Limb (tissue), 2 donors: ENCODE measurements at regions not wholly inside any gene's neighbourhood (a gene's known extent, or its start where the extent isn't known, plus 50 kb on each side); places are given as distances from the start of the nearest gene placed in this dataset.

Experiments used
- DNase-seq, 2 donors: peaks; one replicate each; pipeline ENCODE4 v3.0.0-alpha.2; 2016; ENCODE audit errors: extremely low spot score in 2 of 2

DNA sequence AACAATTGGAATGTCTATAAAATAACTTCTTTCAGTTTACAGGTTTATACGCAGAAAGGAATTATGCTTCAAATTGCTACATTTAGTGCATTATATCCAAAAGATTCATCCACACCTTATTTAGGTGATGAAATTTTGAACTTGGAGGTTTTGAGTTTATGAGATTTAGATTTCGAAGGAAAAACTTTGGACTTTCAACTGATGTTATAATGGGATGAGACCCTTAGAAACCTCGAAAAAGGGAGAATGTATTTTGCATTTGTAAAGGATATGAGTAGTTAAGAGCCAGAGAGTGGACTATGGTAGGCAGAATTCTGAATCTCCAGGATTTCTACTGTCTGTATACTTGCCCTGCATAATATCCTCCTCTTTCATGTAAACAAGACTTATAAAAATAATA, 851.6 kb upstream of the MGAT4C start:
- no peak for DNase-seq

DNA sequence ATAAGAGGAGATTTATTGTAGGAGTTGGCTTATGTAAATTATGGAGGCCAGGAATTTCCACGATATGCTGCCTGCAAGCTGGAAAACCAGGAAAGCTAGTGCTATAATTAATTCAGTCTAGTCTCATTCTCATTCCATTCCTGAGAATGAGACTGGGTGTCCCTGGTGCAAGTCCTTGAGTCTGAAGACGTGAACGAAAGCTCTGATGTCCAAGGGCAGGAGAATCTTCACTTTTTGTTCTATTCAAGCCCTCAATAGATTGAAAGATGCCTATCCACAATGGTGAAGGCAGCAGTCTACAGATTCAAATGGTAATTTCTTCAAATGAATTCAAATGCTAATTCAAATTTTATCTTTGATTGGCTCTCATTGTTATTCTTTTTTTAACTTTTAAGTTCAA, 851.1 kb upstream of the MGAT4C start:
- DNase-seq, result no peak

DNA sequence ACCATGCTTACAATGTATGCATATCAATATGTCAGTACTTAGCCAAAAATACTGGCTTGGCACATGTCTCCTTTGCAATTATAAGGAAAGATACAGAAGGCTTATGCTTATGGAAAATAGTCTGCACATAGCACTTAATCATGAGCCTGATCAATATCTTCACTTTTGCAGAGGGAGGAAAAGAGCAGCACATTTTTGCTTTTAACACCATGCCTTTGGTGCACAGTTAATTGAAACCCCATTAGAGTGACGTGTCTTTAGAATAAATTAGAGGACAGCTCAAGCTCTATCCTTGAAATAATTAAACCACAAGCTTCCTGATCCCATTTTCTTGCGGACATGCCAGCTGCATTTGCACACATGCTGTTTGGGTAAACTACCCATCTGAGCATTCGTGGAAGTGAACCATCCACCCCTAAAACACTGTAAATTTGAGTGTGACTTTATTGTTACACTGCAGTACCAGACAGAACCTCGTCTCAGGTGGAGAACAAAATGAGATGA, 839.9 kb upstream of the MGAT4C start:
- no peak for DNase-seq

DNA sequence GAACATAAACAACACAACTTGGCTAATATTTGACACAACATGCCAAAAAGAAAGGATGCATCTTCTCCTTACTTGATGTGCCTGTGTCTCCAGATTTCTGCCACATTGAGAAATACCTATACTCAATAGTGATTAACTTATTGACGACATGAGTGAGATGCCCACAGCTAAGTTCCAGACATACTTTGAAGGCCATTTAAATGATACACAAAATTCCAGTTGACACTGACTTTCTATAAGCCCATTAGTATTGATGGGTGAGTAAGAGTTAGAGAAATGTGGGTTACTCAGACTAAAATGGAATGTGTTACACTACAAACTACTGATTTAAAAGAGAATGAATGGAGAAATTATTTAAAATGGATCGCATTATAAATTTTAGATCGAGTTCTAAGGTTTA, 838.2 kb upstream of the MGAT4C start:
- DNase-seq, result no peak

DNA sequence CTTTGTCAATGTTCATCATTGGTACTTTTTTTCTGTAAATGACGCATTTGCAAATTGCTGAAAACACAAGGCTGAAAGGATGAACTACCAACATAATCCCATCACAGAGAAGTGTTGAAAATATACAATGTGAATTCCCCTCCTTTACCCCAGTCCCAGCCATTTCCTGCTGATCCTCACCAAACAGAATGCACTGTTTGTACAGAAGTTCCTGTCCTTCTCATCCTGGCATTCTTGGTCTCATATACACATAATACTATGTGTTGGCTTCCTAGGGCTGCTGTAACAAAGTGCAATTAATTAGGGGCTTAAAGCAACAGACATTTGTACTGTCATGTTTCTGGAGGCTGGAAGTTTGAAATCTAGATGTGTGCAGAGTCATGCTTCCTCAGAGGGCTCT, 836.2 kb upstream of the MGAT4C start:
- DNase-seq, result no peak

DNA sequence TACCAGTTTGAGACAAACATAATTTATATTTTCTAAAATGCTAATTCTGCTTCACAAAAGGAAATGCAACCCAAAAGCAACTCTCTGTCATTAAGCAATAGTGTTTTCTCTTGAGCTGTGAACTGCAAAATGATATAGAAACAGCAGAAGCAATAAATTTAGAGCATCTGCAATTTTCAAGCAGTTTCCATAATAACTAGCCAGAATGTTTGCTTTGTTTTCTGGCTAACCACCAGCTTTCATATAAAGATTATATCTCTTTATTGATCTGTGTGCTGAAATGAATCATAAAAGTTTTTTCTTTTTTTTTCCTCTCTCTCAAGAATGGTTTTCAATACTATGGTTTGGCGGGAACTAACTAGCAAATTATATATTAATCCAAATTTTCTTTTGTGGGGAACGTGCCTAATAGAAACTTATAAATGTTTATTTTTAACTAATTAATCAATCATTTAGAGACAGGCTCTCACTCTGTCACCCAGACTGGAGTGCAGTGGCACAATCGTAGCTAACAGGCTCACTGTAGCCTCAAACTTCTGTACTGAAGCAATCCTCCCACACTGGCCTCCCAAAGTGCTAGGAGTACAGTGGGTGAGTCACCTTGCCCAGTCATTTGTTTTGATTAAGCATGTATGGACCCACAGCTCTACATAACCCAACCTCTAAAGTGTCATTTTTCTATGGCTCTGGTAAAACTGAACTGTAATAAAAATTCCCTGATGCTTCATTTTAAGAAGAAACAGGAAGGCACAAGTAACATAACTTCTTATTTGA, 830.1 kb upstream of the MGAT4C start:
- no peak for DNase-seq

DNA sequence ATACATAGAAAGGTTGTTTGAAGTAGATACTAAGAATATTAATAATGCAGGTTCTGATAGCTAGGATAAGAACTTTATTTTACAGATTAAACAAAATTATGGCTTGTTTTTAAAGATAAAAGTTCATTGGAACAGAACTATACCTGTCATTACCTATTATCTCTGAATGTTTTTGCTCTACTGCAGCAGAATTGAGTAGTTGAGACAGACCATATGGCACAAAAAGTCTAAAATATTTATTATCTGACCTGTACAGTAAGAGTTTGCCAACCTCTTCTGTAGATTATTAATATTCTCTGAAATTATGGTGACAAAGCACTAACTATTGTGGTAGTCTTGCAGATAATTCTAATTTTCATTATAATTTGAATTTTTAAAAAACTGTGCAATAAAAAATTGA, 829.1 kb upstream of the MGAT4C start:
- no peak for DNase-seq

DNA sequence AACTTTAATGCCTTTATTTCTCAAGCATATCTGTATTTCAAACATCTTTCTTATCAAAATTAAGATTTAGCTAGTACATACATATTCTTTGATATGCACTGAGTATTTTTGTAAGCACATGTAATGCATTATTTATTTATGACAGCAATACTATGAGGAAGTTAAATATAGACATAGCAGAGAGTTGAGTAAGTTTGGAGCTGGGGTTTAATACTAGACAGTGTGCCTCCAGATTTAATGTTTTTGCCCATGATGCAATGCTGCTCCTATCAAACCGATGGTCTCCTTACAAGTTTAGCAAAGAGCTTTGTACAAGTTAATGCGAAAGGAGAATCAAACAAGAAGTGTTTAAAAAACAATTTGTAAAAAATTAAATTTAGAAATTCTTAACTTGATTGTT, 826.6 kb upstream of the MGAT4C start:
- DNase-seq, result no peak

DNA sequence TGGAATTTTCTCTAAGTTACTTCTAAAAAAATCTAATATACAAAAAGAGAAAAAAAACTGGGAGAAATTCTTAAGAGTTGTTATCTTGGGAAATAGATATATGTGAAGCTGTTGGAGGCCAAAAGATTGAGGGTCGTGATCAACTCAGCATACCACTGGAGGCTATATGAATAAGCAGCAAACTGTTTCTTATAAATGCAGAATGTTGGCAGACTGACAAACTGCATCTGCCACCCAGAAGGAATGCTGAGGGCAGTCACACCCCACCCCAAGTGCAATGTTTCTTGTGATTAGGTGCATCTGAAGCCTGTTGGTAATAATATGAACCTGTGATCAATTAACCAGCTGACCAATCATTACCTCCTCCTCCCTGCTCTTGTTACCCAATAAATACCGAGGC, 818.6 kb upstream of the MGAT4C start:
- DNase-seq, result no peak

DNA sequence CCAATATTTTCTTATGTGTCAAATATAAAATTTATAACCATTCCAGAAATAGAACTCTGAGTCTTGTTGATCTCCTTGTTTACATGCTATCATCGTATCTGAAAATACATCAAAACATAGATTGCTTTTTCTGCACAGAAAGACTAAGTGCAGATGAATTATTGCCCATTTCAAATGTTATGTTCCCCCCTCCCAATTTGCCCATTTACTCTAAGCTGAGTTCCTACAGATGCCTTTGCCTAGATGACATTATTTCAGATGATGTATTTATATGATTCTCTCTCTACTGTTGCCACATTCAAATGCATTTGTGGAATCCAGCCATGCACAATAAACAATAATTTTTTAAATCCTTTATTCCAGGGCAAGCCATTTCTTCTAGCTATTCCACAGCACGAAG, 810.1 kb upstream of the MGAT4C start:
- DNase-seq, result no peak

DNA sequence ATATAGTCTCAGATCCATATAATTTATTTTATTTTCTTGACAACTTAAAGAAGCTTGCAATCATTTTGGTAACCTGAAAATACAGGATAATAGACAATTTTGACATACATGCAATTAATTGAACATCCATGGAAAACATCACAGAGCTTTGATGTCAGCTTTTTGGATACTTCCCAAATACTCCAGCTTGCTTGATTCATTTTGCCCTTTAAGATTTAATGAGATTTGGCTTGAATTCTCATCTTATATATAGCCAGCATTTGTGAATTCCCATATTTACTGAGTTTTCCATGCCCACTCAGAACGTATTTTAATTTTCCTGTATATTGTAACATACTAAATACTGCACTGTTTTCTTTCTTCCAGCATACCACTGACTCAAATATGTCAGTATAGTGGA, 803.0 kb upstream of the MGAT4C start:
- no peak for DNase-seq

DNA sequence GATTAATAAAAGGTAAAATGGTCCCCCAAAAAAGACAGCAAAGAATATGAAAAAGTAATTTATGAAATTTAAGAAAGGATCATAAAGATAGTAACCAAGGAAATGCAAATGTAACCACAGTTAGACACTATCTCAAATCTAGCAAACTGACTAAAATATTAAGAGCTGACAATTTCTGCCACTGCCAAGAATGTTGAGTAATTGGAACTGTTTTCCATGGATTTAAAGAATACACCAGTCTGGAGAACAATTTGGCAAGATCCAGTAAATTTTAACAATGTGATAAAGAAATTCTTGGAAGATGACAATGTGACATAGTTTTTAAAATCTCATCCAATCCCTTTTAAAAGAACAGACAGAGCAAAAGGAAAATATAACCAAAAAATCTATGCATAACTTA, 798.0 kb upstream of the MGAT4C start:
- DNase-seq, result peak in 1 of 2 donors; percentile 2

DNA sequence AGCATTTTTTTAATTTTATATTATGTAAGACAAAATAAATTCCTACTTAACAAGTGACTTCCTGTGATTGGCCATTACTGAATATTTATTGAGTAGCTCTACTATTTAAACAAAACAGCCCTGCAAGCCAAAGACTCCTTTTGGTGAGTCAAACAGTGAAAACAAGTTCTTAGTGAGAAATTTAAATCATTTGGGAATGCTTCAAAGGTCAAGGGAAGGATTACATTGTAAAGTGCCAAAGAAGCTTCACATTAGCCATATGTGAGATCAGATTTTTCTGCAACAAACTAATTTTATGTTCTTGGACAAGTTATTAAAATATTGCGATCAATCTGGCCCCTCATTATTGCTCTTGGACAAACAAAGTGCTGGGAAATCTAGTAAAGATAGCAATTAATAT, 795.4 kb upstream of the MGAT4C start:
- no peak for DNase-seq

DNA sequence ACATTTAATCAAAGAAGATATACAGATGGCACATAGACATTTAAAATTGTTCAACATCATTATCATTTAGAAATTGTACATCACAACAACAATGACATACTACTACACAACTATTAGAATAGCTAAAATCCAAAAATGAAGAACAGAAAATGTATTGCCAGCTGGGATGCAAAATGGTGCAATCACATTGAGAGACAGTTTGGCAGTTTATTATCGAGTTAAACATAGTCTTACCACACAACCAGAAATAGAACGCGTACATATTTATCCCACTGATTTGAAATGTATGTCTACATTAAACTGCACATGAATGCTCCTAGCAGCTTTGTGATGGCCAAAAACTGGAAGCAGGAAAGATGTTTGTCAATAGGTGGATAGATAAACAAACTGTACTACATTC, 791.5 kb upstream of the MGAT4C start:
- no peak for DNase-seq

DNA sequence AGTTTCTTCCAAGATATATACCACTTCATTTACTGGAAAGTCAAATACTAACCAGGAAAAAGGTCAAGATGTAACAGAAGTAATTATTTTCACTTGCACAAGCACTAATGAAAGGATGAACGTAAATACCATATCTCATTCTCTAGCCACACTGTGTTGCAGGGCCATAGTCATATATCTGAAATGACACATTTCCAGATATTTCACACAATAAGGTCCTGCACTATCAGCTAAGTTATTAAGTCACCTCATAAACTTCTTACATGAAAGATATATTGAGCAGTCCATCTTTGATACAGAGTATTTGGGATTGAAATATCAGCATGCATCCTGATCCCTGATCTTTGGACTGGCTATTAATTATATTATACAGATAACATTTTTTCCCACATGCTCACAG, 783.3 kb upstream of the MGAT4C start:
- DNase-seq, result no peak

DNA sequence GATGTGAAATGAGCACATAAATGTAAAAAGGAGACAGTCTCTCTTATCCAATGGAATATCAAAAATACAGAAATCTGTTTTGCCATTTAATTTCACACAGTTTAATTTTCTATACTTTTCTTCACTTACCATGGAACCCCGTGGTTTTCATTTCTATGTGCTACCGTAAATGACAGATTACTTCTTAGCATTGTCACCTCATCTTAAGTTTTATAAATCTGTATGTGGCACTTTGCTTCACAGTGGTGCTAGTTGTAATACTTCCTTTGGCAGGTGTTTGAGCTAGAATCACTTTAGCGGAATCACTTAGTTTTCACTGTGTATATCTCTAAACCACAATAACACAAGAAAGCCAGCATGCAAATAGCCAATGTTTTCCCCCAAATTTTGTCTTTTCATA, 781.9 kb upstream of the MGAT4C start:
- no peak for DNase-seq

DNA sequence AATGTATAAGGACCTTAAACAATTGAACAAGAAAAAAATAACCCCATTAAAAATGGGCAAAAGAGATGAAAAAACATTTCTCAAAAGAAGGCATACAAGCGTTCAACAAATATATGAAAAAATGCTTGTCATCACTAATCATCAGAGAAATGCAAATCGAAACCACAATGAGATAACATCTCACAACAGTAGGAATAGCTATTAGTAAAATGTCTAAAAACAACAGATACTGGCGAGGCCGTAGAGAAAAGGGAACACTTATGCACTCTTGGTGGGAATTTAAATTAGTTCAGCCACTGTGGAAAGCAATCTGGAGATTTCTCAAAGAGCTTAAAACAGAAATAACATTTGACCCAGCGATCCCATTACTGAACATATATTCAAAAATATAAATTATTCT, 769.8 kb upstream of the MGAT4C start:
- DNase-seq, result no peak

DNA sequence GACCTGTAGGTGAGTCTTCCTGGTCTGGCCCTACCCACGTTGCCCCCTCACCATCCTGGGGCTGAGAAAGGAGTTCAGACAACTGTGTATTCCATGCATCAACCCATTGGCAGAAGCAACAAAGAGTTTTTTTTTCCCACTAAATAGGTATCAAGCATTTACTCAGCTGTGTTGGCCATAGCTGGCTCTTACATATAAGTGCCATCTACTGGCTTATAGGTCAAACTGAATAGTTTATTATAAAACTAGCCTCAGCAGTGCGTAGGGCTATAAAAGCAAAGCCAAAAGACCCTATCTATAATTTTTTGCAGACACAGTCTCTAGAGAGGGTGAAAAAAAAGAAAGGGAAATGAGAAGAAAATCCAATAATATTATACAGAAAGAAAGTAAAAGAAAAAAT, 765.2 kb upstream of the MGAT4C start:
- DNase-seq, result no peak

DNA sequence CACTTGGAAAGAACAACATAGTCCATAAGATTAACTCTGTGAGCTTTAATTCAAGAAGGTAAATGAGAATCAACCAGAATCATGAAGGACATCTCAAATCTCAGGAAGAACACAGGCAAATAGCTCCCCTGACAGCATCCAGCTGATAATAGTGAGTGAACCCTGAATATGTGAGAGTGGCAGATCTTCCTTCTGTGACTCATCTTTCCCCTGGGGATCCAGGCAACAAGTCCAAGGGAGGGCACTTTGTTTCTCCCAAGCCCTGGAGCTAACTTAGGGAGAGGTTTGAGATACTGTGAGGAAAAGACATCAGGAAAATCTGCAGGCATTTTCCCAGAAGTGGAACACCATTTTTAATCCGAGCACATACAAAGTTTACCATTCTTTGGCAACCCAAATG, 763.9 kb upstream of the MGAT4C start:
- DNase-seq, result no peak

DNA sequence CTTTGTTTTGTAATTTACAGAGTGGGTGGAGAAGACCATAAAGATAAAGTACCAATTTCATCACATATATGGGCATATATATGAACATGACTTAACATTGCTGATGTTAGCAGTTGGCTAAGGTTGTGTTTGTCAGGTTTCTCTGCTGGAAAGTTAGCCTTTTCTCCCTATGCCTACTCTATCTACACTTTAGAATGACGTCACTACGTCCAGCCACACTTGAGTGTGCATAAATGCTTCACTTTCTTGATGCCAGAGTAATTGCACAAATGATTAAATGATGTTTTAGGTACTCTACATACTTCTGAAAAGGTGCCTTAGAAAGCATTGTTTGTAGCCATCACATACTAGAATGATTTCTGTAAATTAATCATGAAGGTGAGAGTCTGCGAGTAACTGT, 759.2 kb upstream of the MGAT4C start:
- no peak for DNase-seq

DNA sequence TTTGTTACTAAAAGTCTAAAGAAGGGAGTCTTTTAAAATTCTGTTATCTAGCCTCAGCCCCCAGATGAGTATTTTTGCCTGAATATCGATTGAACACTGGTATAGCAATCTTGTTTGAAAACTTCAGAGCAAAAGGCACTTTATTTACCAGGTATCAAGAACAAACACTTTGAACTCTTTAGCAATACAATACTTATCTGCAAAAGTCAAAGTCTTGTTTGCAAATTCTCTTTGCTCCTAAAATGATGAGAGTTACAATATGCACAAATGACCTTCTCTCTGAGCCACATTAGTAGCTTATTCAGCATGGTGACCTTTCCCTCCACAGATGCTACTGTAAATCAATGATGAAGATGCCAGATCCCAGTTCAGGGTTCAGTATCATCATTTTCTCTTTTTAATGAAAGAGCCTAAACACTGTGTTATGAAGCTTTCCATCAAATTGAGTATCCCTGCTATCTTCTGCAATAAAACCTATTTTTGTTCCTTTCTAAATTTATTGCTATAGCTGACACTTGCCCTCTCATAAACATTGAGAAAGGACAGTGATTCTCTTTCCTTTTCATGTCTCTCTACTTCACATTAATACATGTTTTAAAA, 752.7 kb upstream of the MGAT4C start:
- no peak for DNase-seq

DNA sequence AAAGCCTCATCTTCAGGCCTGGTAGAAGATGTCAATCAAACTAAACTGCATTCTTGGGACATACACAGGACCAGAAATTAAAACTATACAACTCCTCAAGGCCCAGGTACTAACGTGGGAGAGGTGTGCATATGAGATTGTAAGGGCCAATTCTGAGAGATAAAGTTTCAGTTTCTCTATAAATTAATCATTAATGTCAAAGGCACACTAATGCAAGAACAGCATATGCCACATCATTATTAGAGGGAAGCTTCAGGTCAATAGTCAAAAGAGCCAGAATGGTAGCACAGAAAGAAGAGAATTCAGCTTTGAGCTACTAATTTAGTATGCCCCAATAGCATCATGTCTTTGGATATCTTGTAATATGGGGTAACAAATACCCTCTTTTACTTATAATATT, 744.9 kb upstream of the MGAT4C start:
- DNase-seq, result no peak

DNA sequence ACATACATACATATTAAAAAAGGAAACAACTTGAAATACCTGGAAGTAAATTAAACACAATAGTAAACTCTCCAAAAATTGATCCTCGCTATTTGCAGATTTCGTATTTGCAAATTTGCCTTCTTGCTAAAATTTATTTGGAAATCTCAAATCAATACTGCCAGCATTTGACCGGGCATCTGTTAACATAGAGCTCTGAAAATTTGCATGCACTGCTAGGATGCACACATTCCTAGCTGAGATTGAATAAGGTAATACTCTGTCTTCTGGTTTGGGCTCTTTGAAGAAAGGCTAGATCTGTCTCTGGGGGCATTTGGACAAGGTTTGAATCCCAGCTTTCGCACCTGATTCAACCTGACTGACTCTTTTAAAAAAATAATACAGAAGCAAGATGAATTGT, 729.1 kb upstream of the MGAT4C start:
- DNase-seq, result no peak
